Left lung (tissue), 4 donors: ENCODE measurements at regions not wholly inside any gene's neighbourhood (a gene's known extent, or its start where the extent isn't known, plus 50 kb on each side); places are given as distances from the start of the nearest gene placed in this dataset.
"Not testable (repeated sequence)": the region's sequence is repeated elsewhere in the genome, so short reads cannot be mapped to it uniquely, and the experiment has no call there.

Experiments
- ATAC-seq: fragments of 200-7000 bp; cut with Tn5 transposase; one replicate; pipeline ENCODE4 v1.9.1; 2020; ENCODE audit warnings: moderate library complexity
- DNase-seq, 4 donors: peaks; one replicate each; pipeline ENCODE4 v3.0.0-alpha.2; 2013 to 2020
- H3K27ac ChIP-seq, 2 donors: fragments of 200-600 bp; sonication (generic) in 1 of 2; one replicate each; pipeline versions ENCODE4 v1.5.0 to v1.8.0; 2020 to 2021
- H3K27me3 ChIP-seq, 2 donors: fragments of 200-600 bp; sonication (generic) in 1 of 2; one replicate each; pipeline versions ENCODE4 v1.5.0 to v1.8.0; 2020 to 2021
- H3K36me3 ChIP-seq, 2 donors: fragments of 200-600 bp; sonication (generic) in 1 of 2; one replicate each; pipeline versions ENCODE4 v1.5.0 to v1.8.0; 2020 to 2021
- H3K4me1 ChIP-seq, 2 donors: fragments of 200-600 bp; one replicate each; pipeline ENCODE4 v1.8.0; 2021
- H3K4me3 ChIP-seq, 2 donors: fragments of 200-600 bp; sonication (generic) in 1 of 2; one replicate each; pipeline versions ENCODE4 v1.5.0 to v1.8.0; 2020 to 2021; ENCODE audit warnings: mild to moderate bottlenecking in 1 of 2
- H3K9me3 ChIP-seq, 2 donors: fragments of 200-600 bp; sonication (generic) in 1 of 2; one replicate each; pipeline versions ENCODE4 v1.5.0 to v1.8.0; 2020 to 2021
- intact Hi-C, 2 donors: fragments of 100-400 bp; cut with DNase I; formaldehyde crosslinking; loops; one replicate each; pipeline versions ENCODE4 v1.11.2 to v1.14.2; 2022
- TF ChIP-seq, protein P1 (sequence below), 2 donors: fragments of 200-600 bp; sonication (generic) in 1 of 2; IDR thresholded peaks; one replicate each; pipeline versions ENCODE4 v1.5.0 to v1.8.0; 2021; ENCODE audit warnings: antibody characterized with exemption in 2 of 2
- donor health status: DM: no; HTN: yes; CAD: no.
- donor health status: DM: no; HTN: no; CAD: no.

DNA sequence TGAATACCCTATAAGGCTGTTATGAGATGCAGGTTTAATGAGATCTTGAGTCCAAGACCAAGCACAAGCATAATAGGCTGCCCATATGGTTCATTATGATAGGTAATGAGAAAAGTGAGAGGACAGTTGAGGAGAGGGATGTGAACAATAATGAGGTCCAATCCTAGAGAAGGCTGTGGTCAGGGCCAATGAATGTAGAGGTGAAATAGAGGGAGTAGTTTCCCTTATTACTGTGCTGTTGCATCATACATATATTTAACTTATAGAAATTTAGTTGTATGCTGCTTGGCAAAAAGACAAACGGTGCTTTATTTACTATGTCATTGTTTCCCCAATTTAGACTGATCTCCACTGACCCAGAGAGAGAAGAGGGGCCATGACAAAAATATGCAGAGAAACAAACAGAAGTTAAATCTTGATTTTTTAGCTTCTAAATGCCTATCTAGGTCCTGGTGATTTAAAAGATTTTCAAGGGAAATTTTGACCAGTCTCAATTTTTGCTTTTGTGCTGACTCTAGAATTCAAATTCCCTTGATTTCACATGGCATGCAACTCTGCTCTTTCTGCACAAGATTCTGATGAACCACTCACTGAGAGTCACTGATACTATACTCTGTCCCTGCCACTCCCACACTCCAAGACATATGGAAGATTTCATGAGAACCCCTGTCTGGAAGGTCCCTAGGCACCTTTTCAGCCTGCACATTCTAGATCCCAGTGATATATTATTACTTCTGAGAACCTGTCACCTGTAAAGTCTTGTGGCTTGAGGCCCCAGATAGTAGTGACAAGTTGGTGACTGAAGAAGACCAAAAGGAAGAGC is 159.7 kb downstream of the VSIG4 start:
- Histone ChIP-seq H3K27ac (no peak overlapping the region), H3K9me3 (no peaks in the 10 kb centered on the region), H3K4me1 (no peaks in the 10 kb centered on the region), H3K36me3 (no peaks in the 10 kb centered on the region), H3K4me3 (no peak overlapping the region), H3K27me3 (no peaks in the 10 kb centered on the region)
- intact Hi-C loops, result no loop called here
- DNase-seq (no peak), ATAC-seq (no peak)
- TF ChIP-seq, protein P1, sequence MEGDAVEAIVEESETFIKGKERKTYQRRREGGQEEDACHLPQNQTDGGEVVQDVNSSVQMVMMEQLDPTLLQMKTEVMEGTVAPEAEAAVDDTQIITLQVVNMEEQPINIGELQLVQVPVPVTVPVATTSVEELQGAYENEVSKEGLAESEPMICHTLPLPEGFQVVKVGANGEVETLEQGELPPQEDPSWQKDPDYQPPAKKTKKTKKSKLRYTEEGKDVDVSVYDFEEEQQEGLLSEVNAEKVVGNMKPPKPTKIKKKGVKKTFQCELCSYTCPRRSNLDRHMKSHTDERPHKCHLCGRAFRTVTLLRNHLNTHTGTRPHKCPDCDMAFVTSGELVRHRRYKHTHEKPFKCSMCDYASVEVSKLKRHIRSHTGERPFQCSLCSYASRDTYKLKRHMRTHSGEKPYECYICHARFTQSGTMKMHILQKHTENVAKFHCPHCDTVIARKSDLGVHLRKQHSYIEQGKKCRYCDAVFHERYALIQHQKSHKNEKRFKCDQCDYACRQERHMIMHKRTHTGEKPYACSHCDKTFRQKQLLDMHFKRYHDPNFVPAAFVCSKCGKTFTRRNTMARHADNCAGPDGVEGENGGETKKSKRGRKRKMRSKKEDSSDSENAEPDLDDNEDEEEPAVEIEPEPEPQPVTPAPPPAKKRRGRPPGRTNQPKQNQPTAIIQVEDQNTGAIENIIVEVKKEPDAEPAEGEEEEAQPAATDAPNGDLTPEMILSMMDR (IDR thresholded peaks at IDR 0.05), result no peak

DNA sequence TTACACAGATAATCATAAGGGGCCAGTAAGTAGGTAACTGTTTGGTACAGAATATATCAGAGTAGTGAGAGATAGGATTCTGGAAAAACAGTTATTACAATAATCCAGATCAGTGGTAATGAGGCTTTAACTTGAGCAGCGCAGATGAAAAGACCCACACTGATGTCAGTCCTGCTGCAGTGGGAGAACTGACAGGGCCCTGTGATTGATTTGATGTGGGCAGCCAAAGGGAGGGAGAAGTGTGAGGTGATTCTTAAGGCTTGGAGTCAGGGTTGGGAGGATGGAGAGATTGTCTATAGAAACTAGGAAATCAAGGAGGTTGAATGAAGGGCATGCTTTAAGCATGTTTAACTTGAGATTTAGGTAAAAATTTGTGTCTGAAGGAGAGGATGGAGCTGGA is 161.4 kb downstream of the VSIG4 start:
- intact Hi-C loops, result no loop called here
- DNase-seq (no peak), ATAC-seq (no peak)
- Histone ChIP-seq H3K4me1 (no peaks in the 10 kb centered on the region), H3K27ac (no peak overlapping the region), H3K27me3 (no peaks in the 10 kb centered on the region), H3K9me3 (no peaks in the 10 kb centered on the region), H3K4me3 (no peak overlapping the region), H3K36me3 (no peaks in the 10 kb centered on the region)
- TF ChIP-seq, protein P1 (IDR thresholded peaks at IDR 0.05), result no peak

DNA sequence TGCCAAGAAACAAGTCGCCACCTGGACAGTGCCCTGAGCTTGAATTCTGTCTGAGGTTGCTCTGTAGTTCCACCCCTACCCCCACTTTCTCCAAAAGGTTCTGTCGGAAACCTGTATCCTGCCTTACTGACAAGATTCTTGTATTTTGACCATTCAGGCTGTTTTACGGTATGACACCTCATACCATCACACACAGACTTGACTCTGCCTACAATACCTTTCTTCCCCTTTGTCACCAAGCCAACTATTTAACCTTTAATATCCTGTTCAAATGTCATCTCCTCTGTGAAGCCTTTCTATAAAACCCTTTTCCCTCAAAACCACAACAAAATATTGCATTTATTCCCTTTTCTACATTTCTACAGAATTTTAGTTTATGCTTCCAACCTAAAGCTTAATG is 161.9 kb downstream of the VSIG4 start:
- no peak overlapping the region for H3K27ac ChIP-seq
- H3K9me3 ChIP-seq, result no peaks in the 10 kb centered on the region
- no peaks in the 10 kb centered on the region for H3K27me3 ChIP-seq
- ATAC-seq (no peak), DNase-seq (no peak)
- no peaks in the 10 kb centered on the region for H3K4me1 ChIP-seq
- TF ChIP-seq, protein P1 (IDR thresholded peaks at IDR 0.05), result no peak
- H3K4me3 ChIP-seq, result no peak overlapping the region
- intact Hi-C loops, result no loop called here
- H3K36me3 ChIP-seq, result no peaks in the 10 kb centered on the region

DNA sequence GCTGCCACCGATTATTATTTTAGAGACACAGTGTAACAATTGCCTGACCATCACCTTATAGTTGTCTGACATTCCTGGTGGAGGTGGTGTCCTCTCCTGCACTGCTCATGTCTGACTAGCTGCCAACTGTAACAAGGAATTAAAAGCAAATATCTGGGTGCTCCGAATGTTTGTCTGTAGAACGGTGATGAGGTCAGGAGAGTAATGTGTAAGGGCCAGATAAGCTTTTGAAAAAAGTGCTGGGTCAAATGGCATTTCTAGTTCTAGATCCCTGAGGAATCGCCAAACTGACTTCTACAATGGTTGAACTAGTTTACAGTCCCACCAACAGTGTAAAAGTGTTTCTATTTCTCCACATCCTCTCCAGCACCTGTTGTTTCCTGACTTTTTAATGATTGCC is 164.3 kb downstream of the VSIG4 start:
- DNase-seq, H3K27ac ChIP-seq, H3K4me3 ChIP-seq, H3K4me1 ChIP-seq, H3K27me3 ChIP-seq, H3K36me3 ChIP-seq, intact Hi-C loops, H3K9me3 ChIP-seq: not testable (repeated sequence)
- ATAC-seq, result peak; percentile 42

DNA sequence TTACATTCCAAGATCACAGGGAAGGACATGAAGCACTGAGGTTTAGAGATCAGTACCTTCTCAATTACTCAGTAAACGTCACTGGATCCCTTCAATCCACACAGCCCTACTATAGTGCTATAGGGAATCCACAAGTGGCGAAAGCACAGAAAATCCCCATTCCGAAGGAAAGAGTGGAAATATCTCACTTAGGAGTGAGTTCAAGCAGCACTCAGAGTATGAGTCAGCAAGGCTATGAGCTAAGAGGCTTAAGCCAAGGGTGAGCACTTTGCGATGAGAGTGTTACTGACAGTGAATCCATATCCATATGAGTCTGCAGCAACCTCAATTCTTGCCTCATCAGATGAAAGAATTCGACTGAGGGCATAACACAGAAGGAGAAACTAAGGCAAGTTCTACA is 165.1 kb downstream of the VSIG4 start:
- H3K4me1 ChIP-seq, result no peaks in the 10 kb centered on the region
- H3K27me3 ChIP-seq, result no peaks in the 10 kb centered on the region
- H3K4me3 ChIP-seq, result no peak overlapping the region
- DNase-seq (no peak), ATAC-seq (peak; percentile 91)
- no peak overlapping the region for H3K27ac ChIP-seq
- H3K36me3 ChIP-seq, result no peaks in the 10 kb centered on the region
- TF ChIP-seq, protein P1 (IDR thresholded peaks at IDR 0.05), result no peak
- intact Hi-C loops, result no loop called here
- H3K9me3 ChIP-seq, result no peaks in the 10 kb centered on the region

DNA sequence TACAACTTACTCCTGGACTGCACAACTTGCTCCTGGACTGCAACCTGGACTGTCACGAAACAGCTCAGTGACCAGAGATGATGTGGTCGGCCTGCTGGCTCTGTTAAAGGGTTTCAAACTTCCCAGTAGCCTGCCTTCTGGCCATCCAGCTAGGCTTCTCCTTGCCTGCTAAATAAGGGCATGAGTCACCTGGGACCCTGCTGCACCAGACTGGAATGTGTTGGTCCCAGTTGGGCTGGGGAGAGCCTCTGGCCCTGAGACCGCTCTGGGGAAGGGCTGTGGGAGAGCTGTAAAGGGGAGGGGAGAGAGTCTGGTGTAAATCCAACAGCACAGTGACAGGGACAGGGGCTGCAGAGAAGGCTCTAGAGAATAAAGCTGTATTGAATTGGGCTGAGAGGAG is 165.8 kb downstream of the VSIG4 start:
- DNase-seq (no peak), ATAC-seq (no peak)
- Histone ChIP-seq H3K4me3 (no peak overlapping the region), H3K27me3 (no peaks in the 10 kb centered on the region), H3K27ac (no peak overlapping the region), H3K36me3 (no peaks in the 10 kb centered on the region), H3K4me1 (no peaks in the 10 kb centered on the region), H3K9me3 (no peaks in the 10 kb centered on the region)
- intact Hi-C loops, result no loop called here
- TF ChIP-seq, protein P1 (IDR thresholded peaks at IDR 0.05), result no peak
